Tibial nerve (tissue), 4 donors: ENCODE measurements at regions not wholly inside any gene's neighbourhood (a gene's known extent, or its start where the extent isn't known, plus 50 kb on each side); places are given as distances from the start of the nearest gene placed in this dataset.

Experiments used
- DNase-seq, 2 donors: peaks; one replicate each; pipeline ENCODE4 v3.0.0-alpha.2; 2019; ENCODE audit warnings: low spot score in 2 of 2
- H3K27ac ChIP-seq, 4 donors: fragments of 200-600 bp; sonication (generic) in 3 of 4; one replicate each; pipeline ENCODE4 v1.5.1; 2017 to 2019; ENCODE audit warnings: mild to moderate bottlenecking in 1 of 4
- H3K27me3 ChIP-seq, 2 donors: fragments of 200-600 bp; sonication (generic) in 1 of 2; one replicate each; pipeline versions ENCODE4 v1.5.1 to v1.6.0; 2017 to 2019
- H3K36me3 ChIP-seq, 3 donors: fragments of 200-600 bp; sonication (generic); one replicate each; pipeline ENCODE4 v1.5.1; 2018 to 2019
- H3K4me1 ChIP-seq, 4 donors: fragments of 200-600 bp; sonication (generic) in 3 of 4; one replicate each; pipeline ENCODE4 v1.5.1; 2017 to 2019
- H3K4me3 ChIP-seq, 4 donors: fragments of 200-600 bp; sonication (generic) in 3 of 4; one replicate each; pipeline ENCODE4 v1.5.1; 2017 to 2019; ENCODE audit warnings: mild to moderate bottlenecking in 1 of 4, moderate library complexity in 1 of 4
- H3K9me3 ChIP-seq, 4 donors: fragments of 200-600 bp; sonication (generic) in 3 of 4; one replicate each; pipeline ENCODE4 v1.5.1; 2017 to 2019
- EP300 ChIP-seq, 2 donors: sonication (generic); formaldehyde crosslinking; IDR thresholded peaks; one replicate each; pipeline ENCODE4 v1.6.1; 2017; ENCODE audit warnings: antibody characterized with exemption in 2 of 2, mild to moderate bottlenecking in 1 of 2
- POLR2A ChIP-seq, 2 donors: fragments of 450-650 bp; IDR thresholded peaks; one replicate each; pipeline ENCODE4 v1.6.1; 2017; ENCODE audit warnings: antibody characterized with exemption in 2 of 2, mild to moderate bottlenecking in 2 of 2, moderate library complexity in 2 of 2
- WGBS, 2 donors: methylation state at CpG; one replicate each; pipeline ENCODE4 v1.1.5; 2018; 5-methylcytosine and 5-hydroxymethylcytosine counted together
- TF ChIP-seq, protein P1 (sequence below), 5 experiments: fragments of 200-600 bp in 3 of 5; fragments of 450-650 bp in 2 of 5; sonication (generic) in 3 of 5; IDR thresholded peaks; one replicate each; pipeline ENCODE4 v1.5.1; 2016 to 2019; ENCODE audit warnings: antibody characterized with exemption in 5 of 5, mild to moderate bottlenecking in 3 of 5, moderate library complexity in 2 of 5

DNA sequence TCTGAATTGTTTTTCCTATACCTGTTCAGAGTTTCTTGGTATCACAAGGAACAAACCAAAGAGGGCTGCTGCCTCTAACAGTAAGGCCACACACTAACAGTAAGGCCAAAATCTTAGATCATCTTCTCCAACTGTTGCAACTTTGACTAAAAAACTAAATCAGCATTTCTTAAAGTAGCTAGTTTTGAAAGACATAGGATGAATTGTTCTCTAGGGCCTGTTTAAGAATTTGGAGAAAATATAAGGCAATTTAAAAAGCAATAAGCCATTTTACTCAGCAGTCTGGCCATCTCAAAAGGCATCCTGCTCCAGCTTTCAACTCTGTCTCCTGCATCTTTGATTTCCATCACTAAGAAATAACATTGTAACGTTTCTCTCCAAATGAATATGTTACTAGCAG lies 105.0 kb upstream of the MON1B start:
- no peak for DNase-seq
- H3K4me1 ChIP-seq = no peaks in the 10 kb centered on the region
- H3K27ac ChIP-seq = no peak overlapping the region
- 30 to 34% methylated on average over 1 of the region's 1 CpG for WGBS, 2 donors
- no peaks in the 10 kb centered on the region for H3K9me3 ChIP-seq
- no peak for TF ChIP-seq POLR2A (IDR thresholded peaks at IDR 0.05)
- TF ChIP-seq, protein P1, sequence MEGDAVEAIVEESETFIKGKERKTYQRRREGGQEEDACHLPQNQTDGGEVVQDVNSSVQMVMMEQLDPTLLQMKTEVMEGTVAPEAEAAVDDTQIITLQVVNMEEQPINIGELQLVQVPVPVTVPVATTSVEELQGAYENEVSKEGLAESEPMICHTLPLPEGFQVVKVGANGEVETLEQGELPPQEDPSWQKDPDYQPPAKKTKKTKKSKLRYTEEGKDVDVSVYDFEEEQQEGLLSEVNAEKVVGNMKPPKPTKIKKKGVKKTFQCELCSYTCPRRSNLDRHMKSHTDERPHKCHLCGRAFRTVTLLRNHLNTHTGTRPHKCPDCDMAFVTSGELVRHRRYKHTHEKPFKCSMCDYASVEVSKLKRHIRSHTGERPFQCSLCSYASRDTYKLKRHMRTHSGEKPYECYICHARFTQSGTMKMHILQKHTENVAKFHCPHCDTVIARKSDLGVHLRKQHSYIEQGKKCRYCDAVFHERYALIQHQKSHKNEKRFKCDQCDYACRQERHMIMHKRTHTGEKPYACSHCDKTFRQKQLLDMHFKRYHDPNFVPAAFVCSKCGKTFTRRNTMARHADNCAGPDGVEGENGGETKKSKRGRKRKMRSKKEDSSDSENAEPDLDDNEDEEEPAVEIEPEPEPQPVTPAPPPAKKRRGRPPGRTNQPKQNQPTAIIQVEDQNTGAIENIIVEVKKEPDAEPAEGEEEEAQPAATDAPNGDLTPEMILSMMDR (IDR thresholded peaks at IDR 0.05) = no peak
- no peak for TF ChIP-seq EP300 (IDR thresholded peaks at IDR 0.05)
- H3K27me3 ChIP-seq = no peaks in the 10 kb centered on the region
- H3K36me3 ChIP-seq = no peaks in the 10 kb centered on the region
- H3K4me3 ChIP-seq = no peak overlapping the region

DNA sequence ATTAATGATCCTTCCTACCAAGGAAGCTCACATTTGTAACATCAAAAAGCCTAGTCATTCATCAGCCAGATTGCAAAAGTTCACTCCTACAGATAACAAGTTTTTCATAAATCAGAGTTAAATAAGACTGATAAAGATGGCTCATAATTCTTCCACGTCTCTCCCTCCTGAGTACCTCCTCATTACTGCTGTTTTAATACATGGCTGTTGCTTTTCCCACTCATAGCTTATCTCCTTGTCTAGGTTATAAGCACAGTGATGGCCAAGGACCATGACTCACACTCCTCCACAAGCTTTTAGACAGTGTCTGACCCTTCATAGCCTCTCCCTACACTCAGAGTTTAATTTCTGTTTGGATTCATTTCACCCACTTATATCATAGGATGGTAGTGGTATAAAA lies 100.9 kb upstream of the MON1B start:
- Histone ChIP-seq H3K4me3 (no peak overlapping the region), H3K36me3 (no peaks in the 10 kb centered on the region), H3K27me3 (no peaks in the 10 kb centered on the region), H3K9me3 (no peaks in the 10 kb centered on the region), H3K27ac (no peak overlapping the region), H3K4me1 (no peaks in the 10 kb centered on the region)
- 52 to 88% methylated on average over 1 of the region's 1 CpG for WGBS, 2 donors
- TF ChIP-seq, protein P1 (IDR thresholded peaks at IDR 0.05) = no peak
- TF ChIP-seq EP300 (IDR thresholded peaks at IDR 0.05) = no peak
- TF ChIP-seq POLR2A (IDR thresholded peaks at IDR 0.05) = no peak
- DNase-seq = no peak

DNA sequence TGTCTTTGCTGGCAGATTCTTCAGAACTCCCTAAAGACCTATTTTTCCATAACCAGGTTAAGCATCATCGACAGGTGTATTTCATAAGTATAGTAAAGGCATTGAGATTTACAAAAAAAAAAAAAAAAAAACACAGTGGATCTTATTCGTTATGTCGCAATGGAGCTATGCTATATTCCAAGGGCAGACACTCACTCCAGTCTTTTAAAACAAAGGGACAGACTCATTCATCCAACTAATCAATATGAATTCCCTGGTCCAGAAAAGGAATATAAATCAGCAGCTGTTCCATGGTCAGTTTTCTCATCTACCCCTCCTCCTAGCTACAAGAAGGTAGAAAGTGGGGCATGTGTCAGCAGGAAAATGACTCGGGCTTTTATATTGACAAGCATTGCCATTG lies 97.7 kb upstream of the MON1B start:
- DNase-seq = no peak
- TF ChIP-seq, protein P1 (IDR thresholded peaks at IDR 0.05) = no peak
- TF ChIP-seq EP300 (IDR thresholded peaks at IDR 0.05) (no peak), POLR2A (IDR thresholded peaks at IDR 0.05) (no peak)
- H3K9me3 ChIP-seq = no peaks in the 10 kb centered on the region
- no peaks in the 10 kb centered on the region for H3K36me3 ChIP-seq
- WGBS, 2 donors = 89 to 91% methylated on average over 4 of the region's 4 CpGs
- H3K27me3 ChIP-seq = no peaks in the 10 kb centered on the region
- no peaks in the 10 kb centered on the region for H3K4me1 ChIP-seq
- H3K4me3 ChIP-seq = no peak overlapping the region
- H3K27ac ChIP-seq = no peak overlapping the region

DNA sequence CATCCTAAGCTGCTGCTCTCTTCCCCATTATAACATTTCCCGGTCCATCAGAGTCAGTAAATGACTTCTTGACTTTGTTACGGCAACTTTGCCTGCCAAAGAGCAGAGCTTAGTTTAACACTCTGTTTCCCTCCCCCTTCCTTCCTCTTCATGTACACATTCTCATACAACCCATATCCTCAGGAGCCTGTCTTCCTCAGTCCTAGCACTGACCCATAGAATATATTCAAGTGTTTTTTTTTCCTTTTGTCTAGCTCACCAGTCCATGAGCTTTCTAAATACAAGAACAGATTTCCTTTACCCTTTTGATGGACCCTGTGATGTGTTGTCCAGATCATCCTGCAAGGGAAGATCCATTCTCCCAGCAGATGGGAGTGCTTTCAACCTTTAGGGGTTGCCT lies 97.0 kb upstream of the MON1B start:
- H3K4me1 ChIP-seq = no peaks in the 10 kb centered on the region
- H3K27me3 ChIP-seq = no peaks in the 10 kb centered on the region
- no peak for DNase-seq
- H3K4me3 ChIP-seq = no peak overlapping the region
- H3K36me3 ChIP-seq = no peaks in the 10 kb centered on the region
- no peaks in the 10 kb centered on the region for H3K9me3 ChIP-seq
- H3K27ac ChIP-seq = no peak overlapping the region
- WGBS, 2 donors = 32 to 70% methylated on average over 2 of the region's 2 CpGs
- TF ChIP-seq POLR2A (IDR thresholded peaks at IDR 0.05) = no peak
- TF ChIP-seq, protein P1 (IDR thresholded peaks at IDR 0.05) = no peak
- no peak for TF ChIP-seq EP300 (IDR thresholded peaks at IDR 0.05)

DNA sequence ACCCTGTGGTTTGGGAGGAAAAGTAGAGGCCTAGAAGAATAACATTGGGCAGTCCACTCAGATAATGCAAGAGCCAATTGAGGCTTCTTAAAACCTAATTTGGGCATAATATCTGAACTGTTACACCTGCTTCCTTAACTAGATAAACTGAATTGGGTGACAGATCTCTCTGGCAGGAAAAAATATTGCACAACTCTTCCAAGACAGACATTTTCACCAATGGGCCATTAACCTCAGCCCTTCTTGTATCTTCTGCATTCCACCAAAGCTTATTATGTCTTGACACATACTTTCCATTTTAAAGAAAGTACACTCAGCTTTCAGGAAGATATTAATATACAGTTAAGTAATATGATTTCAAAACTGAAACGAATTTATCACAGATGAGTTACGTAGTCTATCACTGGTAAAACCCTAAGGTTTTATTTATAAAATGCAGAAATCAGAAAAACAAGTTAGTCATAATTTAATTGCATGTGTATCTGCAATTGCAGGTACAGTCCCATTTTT lies 79.9 kb upstream of the MON1B start:
- no peaks in the 10 kb centered on the region for H3K27me3 ChIP-seq
- DNase-seq = no peak
- no peak overlapping the region for H3K4me3 ChIP-seq
- H3K9me3 ChIP-seq = no peaks in the 10 kb centered on the region
- WGBS, 2 donors = 73 to 82% methylated on average over 2 of the region's 2 CpGs
- H3K4me1 ChIP-seq = no peaks in the 10 kb centered on the region
- no peak overlapping the region for H3K27ac ChIP-seq
- no peaks in the 10 kb centered on the region for H3K36me3 ChIP-seq
- TF ChIP-seq, protein P1 (IDR thresholded peaks at IDR 0.05) = no peak
- no peak for TF ChIP-seq POLR2A (IDR thresholded peaks at IDR 0.05)
